ENCODE measurements at regions not wholly inside any gene's neighbourhood (a gene's known extent, or its start where the extent isn't known, plus 50 kb on each side); places are given as distances from the start of the nearest gene placed in this dataset.

DNA sequence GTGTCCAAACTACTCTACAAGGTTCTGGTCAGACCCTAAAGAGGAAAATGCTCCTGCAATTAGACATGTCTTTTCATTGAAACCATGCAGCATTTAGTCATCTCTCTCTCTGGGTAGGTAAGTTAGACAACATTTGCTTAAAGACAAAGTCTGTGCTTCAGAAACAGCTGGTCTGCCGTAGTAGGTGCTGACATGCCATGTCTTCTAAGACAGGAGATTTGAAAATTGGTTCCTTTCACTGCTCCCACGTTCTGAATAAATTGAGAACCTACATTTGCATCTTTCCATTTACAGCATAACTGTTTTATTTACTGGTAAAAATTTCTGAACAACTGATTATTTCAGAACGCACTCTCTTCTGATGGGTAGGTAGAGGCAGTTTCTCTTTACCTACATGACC, 494.0 kb downstream of the EFNB2 start:
- Histone ChIP-seq H3K4me3 (ENCODE audit: low read depth in 1 of 3, low read length in 3 of 3) (no peak overlapping the region), H3K4me1 (ENCODE audit: control insufficient read depth in 3 of 3, insufficient read depth in 2 of 3, low read depth in 1 of 3, low read length in 2 of 3) (no peaks in the 10 kb centered on the region), H3K27ac (ENCODE audit: low read depth in 1 of 3, low read length in 2 of 3) (no peak overlapping the region), H3K36me3 (ENCODE audit: control insufficient read depth in 3 of 3, insufficient read depth in 2 of 3, low read depth in 1 of 3, low read length in 3 of 3) (no peaks in the 10 kb centered on the region), H3K9me3 (ENCODE audit: control insufficient read depth in 2 of 2, insufficient read depth in 1 of 2, low read depth in 1 of 2, low read length in 1 of 2) (no peaks in the 10 kb centered on the region), H3K27me3 (ENCODE audit: control insufficient read depth in 3 of 3, insufficient read depth in 3 of 3, low read length in 3 of 3) (no peaks in the 10 kb centered on the region)
- FAIRE-seq (no peak), DNase-seq (no peak)
- WGBS, 3 donors = 86 to 91% (median 89%) methylated on average over 3 of the region's 3 CpGs

DNA sequence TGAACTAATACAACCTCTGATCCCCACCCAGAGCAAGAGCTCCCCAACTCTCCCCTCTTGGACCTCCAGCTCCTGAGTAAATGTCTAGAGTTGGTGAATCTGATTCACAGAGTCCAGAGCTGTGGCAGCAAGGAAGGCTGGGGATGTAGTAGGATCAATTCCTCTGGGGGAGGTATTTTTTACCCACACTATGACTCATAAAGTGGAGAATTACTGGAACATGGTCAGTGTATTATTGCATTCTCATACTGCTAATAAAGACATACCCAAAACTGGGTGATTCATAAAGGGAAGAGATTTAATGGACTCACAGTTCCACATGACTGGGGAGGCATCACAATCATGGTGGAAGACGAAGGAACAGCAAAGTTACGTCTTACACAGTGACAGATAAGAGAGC, 496.7 kb downstream of the EFNB2 start:
- Histone ChIP-seq H3K27me3 (ENCODE audit: control insufficient read depth in 3 of 3, insufficient read depth in 3 of 3, low read length in 3 of 3) (no peaks in the 10 kb centered on the region), H3K4me1 (ENCODE audit: control insufficient read depth in 3 of 3, insufficient read depth in 2 of 3, low read depth in 1 of 3, low read length in 2 of 3) (no peaks in the 10 kb centered on the region), H3K27ac (ENCODE audit: low read depth in 1 of 3, low read length in 2 of 3) (no peak overlapping the region), H3K9me3 (ENCODE audit: control insufficient read depth in 2 of 2, insufficient read depth in 1 of 2, low read depth in 1 of 2, low read length in 1 of 2) (no peaks in the 10 kb centered on the region), H3K36me3 (ENCODE audit: control insufficient read depth in 3 of 3, insufficient read depth in 2 of 3, low read depth in 1 of 3, low read length in 3 of 3) (no peaks in the 10 kb centered on the region), H3K4me3 (ENCODE audit: low read depth in 1 of 3, low read length in 3 of 3) (no peak overlapping the region)
- no peak for FAIRE-seq
- WGBS, 3 donors = 87 to 98% (median 89%) methylated on average over 2 of the region's 2 CpGs
- no peak for DNase-seq

DNA sequence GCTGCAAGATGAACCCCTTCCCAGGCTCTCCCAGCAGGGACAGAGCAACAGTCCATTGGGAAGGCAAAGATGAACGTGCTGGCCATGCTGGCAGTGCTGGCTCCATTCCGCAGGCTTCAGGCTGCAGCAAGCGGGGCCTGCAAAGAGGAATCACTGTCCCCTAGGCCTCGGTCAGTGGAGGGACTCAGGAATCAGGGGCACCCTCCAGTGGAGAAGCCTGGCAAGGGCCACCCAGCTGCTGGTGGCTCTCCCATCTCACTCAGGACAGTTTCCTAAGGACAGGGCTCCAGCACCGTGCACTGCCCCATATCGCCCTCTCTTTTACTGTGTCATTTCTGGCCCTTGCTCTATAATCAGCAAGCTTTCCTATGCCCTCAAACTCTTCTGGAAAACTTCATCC, 498.6 kb downstream of the EFNB2 start:
- Histone ChIP-seq H3K9me3 (ENCODE audit: control insufficient read depth in 2 of 2, insufficient read depth in 1 of 2, low read depth in 1 of 2, low read length in 1 of 2) (no peaks in the 10 kb centered on the region), H3K36me3 (ENCODE audit: control insufficient read depth in 3 of 3, insufficient read depth in 2 of 3, low read depth in 1 of 3, low read length in 3 of 3) (no peaks in the 10 kb centered on the region), H3K27ac (ENCODE audit: low read depth in 1 of 3, low read length in 2 of 3) (no peak overlapping the region), H3K27me3 (ENCODE audit: control insufficient read depth in 3 of 3, insufficient read depth in 3 of 3, low read length in 3 of 3) (no peaks in the 10 kb centered on the region), H3K4me3 (ENCODE audit: low read depth in 1 of 3, low read length in 3 of 3) (no peak overlapping the region), H3K4me1 (ENCODE audit: control insufficient read depth in 3 of 3, insufficient read depth in 2 of 3, low read depth in 1 of 3, low read length in 2 of 3) (no peaks in the 10 kb centered on the region)
- DNase-seq = peak; percentile 2 to 16
- no peak for FAIRE-seq
- WGBS, 3 donors = 85 to 94% (median 91%) methylated on average over 6 of the region's 6 CpGs

DNA sequence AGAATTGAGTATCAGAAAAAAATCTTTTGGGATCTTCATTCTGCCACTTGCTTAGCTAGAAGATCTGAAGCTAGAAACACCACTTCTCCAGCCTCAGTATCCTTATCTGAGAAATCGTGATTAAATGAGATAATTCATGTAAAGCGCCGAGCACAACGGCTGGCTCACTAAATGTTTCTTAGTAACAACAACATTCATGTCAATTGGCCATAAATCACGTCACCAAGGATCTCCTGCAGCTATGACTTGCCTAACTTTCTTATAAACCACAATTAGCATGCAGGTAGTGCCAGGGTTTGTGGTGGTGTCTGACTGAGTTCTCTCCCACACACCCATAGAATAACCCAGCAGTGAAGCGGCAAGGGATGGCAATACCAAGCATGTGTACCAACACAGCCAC, 501.3 kb downstream of the EFNB2 start:
- 52 to 69% (median 67%) methylated on average over 6 of the region's 6 CpGs for WGBS, 3 donors
- H3K4me3 ChIP-seq (ENCODE audit: low read depth in 1 of 3, low read length in 3 of 3) = no peak overlapping the region
- FAIRE-seq (no peak), DNase-seq (no peak)
- no peak overlapping the region for H3K27ac ChIP-seq (ENCODE audit: low read depth in 1 of 3, low read length in 2 of 3)
- H3K4me1 ChIP-seq (ENCODE audit: control insufficient read depth in 3 of 3, insufficient read depth in 2 of 3, low read depth in 1 of 3, low read length in 2 of 3) = no peaks in the 10 kb centered on the region
- H3K36me3 ChIP-seq (ENCODE audit: control insufficient read depth in 3 of 3, insufficient read depth in 2 of 3, low read depth in 1 of 3, low read length in 3 of 3) = no peaks in the 10 kb centered on the region
- no peaks in the 10 kb centered on the region for H3K9me3 ChIP-seq (ENCODE audit: control insufficient read depth in 2 of 2, insufficient read depth in 1 of 2, low read depth in 1 of 2, low read length in 1 of 2)
- H3K27me3 ChIP-seq (ENCODE audit: control insufficient read depth in 3 of 3, insufficient read depth in 3 of 3, low read length in 3 of 3) = no peaks in the 10 kb centered on the region

DNA sequence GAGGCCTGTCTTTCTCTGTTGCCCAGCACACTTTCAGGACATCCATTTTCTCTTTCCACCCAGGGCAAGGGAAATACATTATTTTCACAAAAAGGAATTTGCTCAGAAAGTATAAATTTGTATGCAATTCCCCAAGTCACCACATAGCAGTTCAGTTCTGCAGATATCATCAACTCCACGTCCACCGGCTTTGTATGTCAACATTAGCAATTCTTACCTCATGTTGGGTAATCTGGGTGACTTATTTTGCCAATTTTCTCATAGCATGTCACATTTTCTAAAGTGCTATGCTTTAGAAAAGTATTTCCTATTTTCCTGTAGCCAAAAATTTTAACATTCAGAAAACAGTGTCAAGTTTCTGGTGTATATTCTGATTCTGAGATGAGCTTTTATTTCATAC, 501.8 kb downstream of the EFNB2 start:
- no peak overlapping the region for H3K27ac ChIP-seq (ENCODE audit: low read depth in 1 of 3, low read length in 2 of 3)
- DNase-seq = no peak
- H3K27me3 ChIP-seq (ENCODE audit: control insufficient read depth in 3 of 3, insufficient read depth in 3 of 3, low read length in 3 of 3) = no peaks in the 10 kb centered on the region
- 60 to 73% (median 72%) methylated on average over 2 of the region's 2 CpGs for whole genome bisulfite sequencing, 3 donors
- H3K4me3 ChIP-seq (ENCODE audit: low read depth in 1 of 3, low read length in 3 of 3) = no peak overlapping the region
- H3K4me1 ChIP-seq (ENCODE audit: control insufficient read depth in 3 of 3, insufficient read depth in 2 of 3, low read depth in 1 of 3, low read length in 2 of 3) = no peaks in the 10 kb centered on the region
- no peaks in the 10 kb centered on the region for H3K9me3 ChIP-seq (ENCODE audit: control insufficient read depth in 2 of 2, insufficient read depth in 1 of 2, low read depth in 1 of 2, low read length in 1 of 2)
- no peaks in the 10 kb centered on the region for H3K36me3 ChIP-seq (ENCODE audit: control insufficient read depth in 3 of 3, insufficient read depth in 2 of 3, low read depth in 1 of 3, low read length in 3 of 3)
- no peak for FAIRE-seq

DNA sequence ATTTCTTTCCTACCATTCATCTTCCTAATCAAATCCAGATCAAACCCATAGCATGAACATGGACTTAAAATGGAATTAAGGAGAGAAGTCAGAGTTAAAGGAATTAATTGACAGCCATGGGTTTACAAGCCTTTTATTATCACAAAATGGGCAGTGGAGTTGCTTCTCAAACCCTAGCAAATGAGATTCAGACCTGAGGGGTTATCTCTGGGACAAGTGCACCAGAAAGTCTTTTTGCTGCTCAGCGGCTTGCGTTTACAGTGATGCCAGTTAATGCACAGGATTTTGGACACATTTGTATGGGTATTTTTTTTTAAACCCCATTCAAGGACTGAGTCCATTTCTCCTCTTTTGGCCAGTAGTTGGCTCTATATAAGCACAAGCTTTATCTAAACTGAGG, 503.0 kb downstream of the EFNB2 start:
- Histone ChIP-seq H3K36me3 (ENCODE audit: control insufficient read depth in 3 of 3, insufficient read depth in 2 of 3, low read depth in 1 of 3, low read length in 3 of 3) (no peaks in the 10 kb centered on the region), H3K4me1 (ENCODE audit: control insufficient read depth in 3 of 3, insufficient read depth in 2 of 3, low read depth in 1 of 3, low read length in 2 of 3) (no peaks in the 10 kb centered on the region), H3K27ac (ENCODE audit: low read depth in 1 of 3, low read length in 2 of 3) (no peak overlapping the region), H3K9me3 (ENCODE audit: control insufficient read depth in 2 of 2, insufficient read depth in 1 of 2, low read depth in 1 of 2, low read length in 1 of 2) (no peaks in the 10 kb centered on the region), H3K4me3 (ENCODE audit: low read depth in 1 of 3, low read length in 3 of 3) (no peak overlapping the region), H3K27me3 (ENCODE audit: control insufficient read depth in 3 of 3, insufficient read depth in 3 of 3, low read length in 3 of 3) (no peaks in the 10 kb centered on the region)
- WGBS, 3 donors = 93 to 100% (median 98%) methylated on average over 2 of the region's 2 CpGs
- DNase-seq = no peak
- FAIRE-seq = no peak

DNA sequence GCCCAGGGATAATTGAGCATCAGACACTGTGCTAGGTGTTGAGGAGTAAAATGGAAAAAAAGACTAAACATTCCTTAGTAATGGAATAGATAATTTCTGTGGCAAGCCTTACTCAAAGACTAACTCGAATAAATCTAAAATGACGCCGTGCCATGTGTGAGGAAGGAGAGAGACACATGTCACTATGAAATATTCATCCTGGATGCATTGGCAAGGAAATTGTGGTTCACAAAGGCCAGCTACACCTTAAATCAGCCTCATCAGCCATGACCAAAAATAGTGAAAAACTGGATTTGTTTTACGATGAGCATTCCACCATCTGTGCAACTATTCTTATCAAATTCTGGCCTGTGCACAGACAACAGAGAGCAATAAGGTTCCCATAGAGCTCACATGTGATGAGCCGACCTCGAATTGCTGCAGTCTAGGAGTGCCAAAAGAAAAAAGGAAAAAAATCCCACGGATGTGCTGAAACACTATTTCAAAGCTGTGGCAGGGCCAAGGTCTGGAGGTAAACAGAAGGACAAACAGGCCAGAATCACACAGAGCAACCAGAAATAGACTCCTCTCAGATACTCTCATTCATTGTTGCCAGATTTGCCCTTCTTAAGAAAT, 505.7 kb downstream of the EFNB2 start:
- FAIRE-seq (no peak), DNase-seq (no peak)
- Histone ChIP-seq H3K4me1 (ENCODE audit: control insufficient read depth in 3 of 3, insufficient read depth in 2 of 3, low read depth in 1 of 3, low read length in 2 of 3) (no peaks in the 10 kb centered on the region), H3K27ac (ENCODE audit: low read depth in 1 of 3, low read length in 2 of 3) (no peak overlapping the region), H3K36me3 (ENCODE audit: control insufficient read depth in 3 of 3, insufficient read depth in 2 of 3, low read depth in 1 of 3, low read length in 3 of 3) (no peaks in the 10 kb centered on the region), H3K4me3 (ENCODE audit: low read depth in 1 of 3, low read length in 3 of 3) (no peak overlapping the region), H3K9me3 (ENCODE audit: control insufficient read depth in 2 of 2, insufficient read depth in 1 of 2, low read depth in 1 of 2, low read length in 1 of 2) (no peaks in the 10 kb centered on the region), H3K27me3 (ENCODE audit: control insufficient read depth in 3 of 3, insufficient read depth in 3 of 3, low read length in 3 of 3) (no peaks in the 10 kb centered on the region)
- 72 to 81% (median 77%) methylated on average over 7 of the region's 7 CpGs for WGBS, 3 donors

DNA sequence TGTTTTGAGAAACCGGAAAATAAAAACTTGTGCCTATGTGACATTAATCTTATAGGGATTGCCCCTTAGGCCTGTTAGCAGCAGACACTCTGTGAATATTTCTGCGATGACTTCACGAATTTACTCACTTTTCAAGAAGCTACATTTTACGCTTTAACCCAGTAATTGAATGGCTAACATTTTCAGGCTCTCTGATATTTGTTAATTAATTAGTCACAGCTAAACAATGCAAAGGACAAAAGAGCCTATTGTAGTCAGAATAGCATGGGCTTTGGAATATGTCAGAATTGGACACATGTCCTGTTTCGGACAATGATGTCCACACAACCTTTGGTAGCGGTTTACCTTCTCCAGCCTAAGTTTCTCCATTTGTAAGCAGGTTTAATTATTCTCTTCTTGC, 506.6 kb downstream of the EFNB2 start:
- Histone ChIP-seq H3K27ac (ENCODE audit: low read depth in 1 of 3, low read length in 2 of 3) (no peak overlapping the region), H3K4me3 (ENCODE audit: low read depth in 1 of 3, low read length in 3 of 3) (no peak overlapping the region), H3K9me3 (ENCODE audit: control insufficient read depth in 2 of 2, insufficient read depth in 1 of 2, low read depth in 1 of 2, low read length in 1 of 2) (no peaks in the 10 kb centered on the region), H3K27me3 (ENCODE audit: control insufficient read depth in 3 of 3, insufficient read depth in 3 of 3, low read length in 3 of 3) (no peaks in the 10 kb centered on the region), H3K4me1 (ENCODE audit: control insufficient read depth in 3 of 3, insufficient read depth in 2 of 3, low read depth in 1 of 3, low read length in 2 of 3) (no peaks in the 10 kb centered on the region), H3K36me3 (ENCODE audit: control insufficient read depth in 3 of 3, insufficient read depth in 2 of 3, low read depth in 1 of 3, low read length in 3 of 3) (no peaks in the 10 kb centered on the region)
- 80 to 93% (median 88%) methylated on average over 6 of the region's 6 CpGs for WGBS, 3 donors
- no peak for DNase-seq
- no peak for FAIRE-seq

DNA sequence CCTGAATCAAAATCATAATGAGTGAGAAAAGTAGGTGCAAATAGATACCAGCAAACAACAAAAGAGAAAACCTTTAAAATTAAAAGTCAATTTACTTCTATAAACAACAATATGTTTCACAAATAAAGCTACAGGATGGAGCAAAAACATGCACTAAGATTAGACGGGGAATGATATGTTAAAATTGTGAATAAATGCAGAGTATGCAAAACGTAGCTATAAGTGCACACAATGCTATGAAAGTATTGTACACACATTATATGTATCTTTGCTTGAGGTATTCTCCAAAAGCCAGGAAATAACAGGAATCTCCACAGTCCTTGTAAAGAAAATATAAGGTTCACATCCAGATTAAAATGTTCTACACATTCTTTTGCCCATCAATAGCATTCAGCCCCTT, 523.9 kb downstream of the EFNB2 start:
- whole genome bisulfite sequencing, 3 donors = 72 to 89% (median 73%) methylated on average over 2 of the region's 2 CpGs
- H3K4me1 ChIP-seq (ENCODE audit: control insufficient read depth in 3 of 3, insufficient read depth in 2 of 3, low read depth in 1 of 3, low read length in 2 of 3) = no peaks in the 10 kb centered on the region
- no peak overlapping the region for H3K27ac ChIP-seq (ENCODE audit: low read depth in 1 of 3, low read length in 2 of 3)
- no peak for DNase-seq
- no peaks in the 10 kb centered on the region for H3K27me3 ChIP-seq (ENCODE audit: control insufficient read depth in 3 of 3, insufficient read depth in 3 of 3, low read length in 3 of 3)
- H3K9me3 ChIP-seq (ENCODE audit: control insufficient read depth in 2 of 2, insufficient read depth in 1 of 2, low read depth in 1 of 2, low read length in 1 of 2) = no peaks in the 10 kb centered on the region
- H3K36me3 ChIP-seq (ENCODE audit: control insufficient read depth in 3 of 3, insufficient read depth in 2 of 3, low read depth in 1 of 3, low read length in 3 of 3) = no peaks in the 10 kb centered on the region
- FAIRE-seq = no peak
- H3K4me3 ChIP-seq (ENCODE audit: low read depth in 1 of 3, low read length in 3 of 3) = no peak overlapping the region
